DOHH2 (cell line): ENCODE measurements at regions not wholly inside any gene's neighbourhood (a gene's known extent, or its start where the extent isn't known, plus 50 kb on each side); places are given as distances from the start of the nearest gene placed in this dataset.

Source experiments
- CTCF ChIP-seq: fragments of 200-600 bp; sonication (generic); IDR thresholded peaks from one replicate; pipeline ENCODE4 v1.5.1; 2014; ENCODE audit warnings: antibody characterized with exemption, mild to moderate bottlenecking, low read depth, low read length; ENCODE audit not compliant: poor library complexity, severe bottlenecking
- EZH2phosphoT487 ChIP-seq: fragments of 200-600 bp; sonication (generic); IDR thresholded peaks from 2 replicates; pipeline ENCODE4 v1.6.1; 2017; ENCODE audit warnings: borderline replicate concordance, mild to moderate bottlenecking, antibody characterized with exemption, low read length, moderate library complexity, mixed read lengths

GRCh38 chr7:121447911-121448300 is 51.8 kb upstream of the FAM3C start:
- TF ChIP-seq EZH2phosphoT487 (no peak), CTCF (no peak)
